Stimulated activated naive CD8-positive, alpha-beta T cell treated with anti-CD3 and anti-CD28 coated beads, Interleukin-15, Interleukin-2, amounts not matched to agents 100 U/mL and 50 U/mL, for 24 hours (primary cell): ENCODE measurements at regions not wholly inside any gene's neighbourhood (a gene's known extent, or its start where the extent isn't known, plus 50 kb on each side); places are given as distances from the start of the nearest gene placed in this dataset.

Experiments
- ATAC-seq: fragments of 150-1000 bp; cut with Tn5 transposase; one replicate; pipeline ENCODE4 v1.10.0; 2021
- DNase-seq: peaks from one replicate; pipeline ENCODE4 v3.0.0; 2021

GRCh38 chr13:103405297-103405696 is 339.1 kb upstream of the SLC10A2 start:
- DNase-seq, result no peak
- ATAC-seq, result no peak

GRCh38 chr13:103403814-103404213 is 337.6 kb upstream of the SLC10A2 start:
- ATAC-seq (no peak), DNase-seq (no peak)

DNA sequence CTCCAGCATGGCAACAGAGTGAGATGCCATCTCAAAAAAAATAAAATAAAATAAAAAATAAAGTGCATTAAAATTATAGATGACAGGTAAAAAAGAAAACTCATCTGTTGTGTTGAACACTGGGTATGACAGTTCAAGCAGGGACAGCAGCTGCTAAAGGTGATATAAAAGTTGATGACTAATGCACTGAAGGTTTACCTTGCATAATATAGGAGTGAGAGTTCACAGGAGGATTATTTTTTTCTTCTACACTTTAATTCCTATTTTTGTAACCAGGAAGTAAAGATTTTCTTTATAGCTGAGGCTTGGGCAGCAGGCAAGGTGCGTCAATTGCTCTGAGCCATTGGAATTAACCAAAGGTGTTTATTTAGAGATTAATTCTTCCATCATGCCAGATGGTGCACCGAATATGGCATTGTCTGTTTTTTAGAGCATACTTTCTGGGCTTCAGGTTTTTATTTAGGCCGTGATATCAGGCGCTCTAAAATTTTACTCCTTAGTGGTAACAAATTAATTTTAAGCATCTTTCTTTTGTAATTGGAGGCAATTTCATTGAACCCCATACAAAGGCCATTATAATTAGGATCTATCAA is 337.0 kb upstream of the SLC10A2 start:
- ATAC-seq, result no peak
- no peak for DNase-seq

GRCh38 chr13:103395139-103395538 is 328.9 kb upstream of the SLC10A2 start:
- DNase-seq, result no peak
- no peak for ATAC-seq

DNA sequence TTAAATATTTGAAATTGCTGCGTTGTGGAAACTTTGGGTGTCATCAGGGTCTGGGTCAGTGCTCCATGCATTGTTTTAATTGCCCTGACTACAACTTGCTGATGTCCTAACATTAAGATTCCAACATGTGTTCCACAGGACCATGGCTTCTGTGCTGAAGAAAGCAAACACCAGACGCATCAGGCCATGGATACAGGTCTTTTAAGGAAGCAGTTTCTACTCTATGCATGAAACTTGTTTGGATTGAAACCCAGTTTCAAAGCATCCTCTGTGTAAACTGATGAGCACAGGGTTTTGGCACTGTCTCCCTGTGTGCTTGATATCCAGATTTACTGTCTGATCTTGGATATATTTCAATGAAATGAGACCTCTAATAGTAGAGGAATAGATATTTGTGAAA is 328.4 kb upstream of the SLC10A2 start:
- DNase-seq (no peak), ATAC-seq (no peak)

- DNase-seq (no peak), ATAC-seq (no peak)
Measured at GRCh38 chr13:103391936-103392335, 325.7 kb upstream of the SLC10A2 start.

- ATAC-seq (no peak), DNase-seq (no peak)
Measured at GRCh38 chr13:103388839-103389238, 322.6 kb upstream of the SLC10A2 start.

GRCh38 chr13:103386341-103386740 is 320.1 kb upstream of the SLC10A2 start:
- ATAC-seq (no peak), DNase-seq (no peak)

GRCh38 chr13:103373916-103374315 is 307.7 kb upstream of the SLC10A2 start:
- DNase-seq (no peak), ATAC-seq (no peak)

GRCh38 chr13:103371271-103371670 is 305.1 kb upstream of the SLC10A2 start:
- no peak for DNase-seq
- no peak for ATAC-seq

- ATAC-seq, result no peak
- no peak for DNase-seq
Measured at GRCh38 chr13:103370790-103371189, 304.6 kb upstream of the SLC10A2 start.

DNA sequence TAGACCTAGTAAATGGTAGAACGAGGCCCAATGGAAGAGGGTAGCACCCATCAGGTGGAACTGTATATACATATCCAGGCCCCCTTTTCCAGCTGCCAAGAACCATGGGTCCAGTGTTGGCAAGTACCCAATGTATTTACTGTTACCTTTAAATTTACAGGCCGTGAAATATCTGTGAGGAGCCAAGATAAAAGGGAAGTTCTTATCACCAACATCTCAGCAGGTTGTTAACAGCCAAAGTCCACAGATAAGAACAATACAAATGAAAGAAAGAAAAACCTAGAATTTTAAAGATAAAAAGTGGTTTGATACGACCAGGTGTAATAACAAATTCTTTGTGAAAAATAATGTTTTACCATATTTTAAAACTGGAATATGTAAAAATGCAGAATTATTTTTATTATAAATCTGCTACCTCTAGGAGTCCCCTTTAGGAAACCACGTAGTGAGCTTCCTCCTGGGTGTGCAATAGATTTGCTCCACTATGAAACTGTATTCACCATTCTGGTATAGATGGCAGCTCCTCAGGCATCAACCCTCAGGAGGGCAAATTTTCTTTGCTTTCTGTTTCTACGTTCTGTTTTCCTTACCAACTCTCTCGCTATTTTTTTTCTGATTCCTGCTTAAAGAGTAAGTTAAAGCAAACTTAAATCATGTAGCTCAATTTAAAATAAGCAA is 292.2 kb upstream of the SLC10A2 start:
- DNase-seq (no peak), ATAC-seq (no peak)

GRCh38 chr13:103356226-103356864 is 290.1 kb upstream of the SLC10A2 start:
- no peak for ATAC-seq
- no peak for DNase-seq

DNA sequence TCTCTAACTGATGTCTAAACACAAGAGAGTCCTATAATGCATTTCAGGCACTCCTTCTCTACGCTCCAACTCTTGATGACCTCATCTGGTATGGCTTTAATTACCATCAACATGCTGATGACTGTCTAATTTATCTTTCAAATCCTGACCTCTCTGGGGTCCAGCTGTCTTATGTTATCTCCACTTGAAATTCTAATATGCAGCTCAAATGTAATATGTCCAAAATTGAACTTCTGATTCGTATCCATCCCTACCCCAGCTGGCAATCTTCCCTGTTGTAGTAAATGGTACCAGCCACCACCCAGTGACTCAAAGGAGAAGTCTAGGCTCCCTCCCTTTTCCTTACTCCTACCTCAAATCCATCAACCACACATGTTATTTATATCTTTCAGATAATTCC is 288.0 kb upstream of the SLC10A2 start:
- no peak for DNase-seq
- no peak for ATAC-seq

DNA sequence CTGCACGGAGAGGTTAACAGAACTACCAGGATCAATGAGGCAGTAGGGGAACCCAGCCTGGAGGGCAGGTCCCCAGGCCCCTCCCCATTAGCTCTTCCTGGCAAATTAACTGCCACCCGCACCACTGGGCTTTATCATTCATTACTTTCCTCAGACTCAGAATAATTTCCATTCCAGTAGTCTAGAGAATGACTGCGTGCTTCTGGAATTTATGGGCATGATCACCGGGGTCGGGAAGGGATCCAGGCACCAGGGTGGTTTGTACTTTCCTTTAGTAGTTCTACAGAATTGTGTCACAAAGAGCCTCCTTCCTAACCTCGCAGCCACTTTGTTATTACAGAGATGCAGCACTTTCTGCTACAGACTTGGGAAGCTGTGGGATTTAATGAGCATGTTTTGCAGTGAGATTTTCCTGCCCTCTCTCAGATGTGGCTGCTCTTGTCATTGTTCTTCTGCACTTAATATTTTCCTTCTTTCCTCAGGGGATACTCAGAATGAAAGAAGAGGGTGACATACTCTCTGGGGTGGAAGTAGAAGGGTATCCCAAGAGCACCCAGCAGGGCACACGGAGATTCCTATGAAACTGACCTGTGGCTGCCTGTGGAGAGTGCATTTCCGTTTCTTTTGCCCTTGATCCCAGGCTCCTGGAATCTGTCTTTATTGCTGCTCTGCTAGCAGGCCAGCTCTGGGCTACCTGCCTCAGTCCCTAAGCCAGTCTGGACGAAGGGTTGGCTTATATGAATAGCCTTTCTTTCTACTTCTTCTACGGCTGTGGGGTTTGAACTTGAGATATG is 285.0 kb upstream of the SLC10A2 start:
- ATAC-seq, result no peak
- no peak for DNase-seq

DNA sequence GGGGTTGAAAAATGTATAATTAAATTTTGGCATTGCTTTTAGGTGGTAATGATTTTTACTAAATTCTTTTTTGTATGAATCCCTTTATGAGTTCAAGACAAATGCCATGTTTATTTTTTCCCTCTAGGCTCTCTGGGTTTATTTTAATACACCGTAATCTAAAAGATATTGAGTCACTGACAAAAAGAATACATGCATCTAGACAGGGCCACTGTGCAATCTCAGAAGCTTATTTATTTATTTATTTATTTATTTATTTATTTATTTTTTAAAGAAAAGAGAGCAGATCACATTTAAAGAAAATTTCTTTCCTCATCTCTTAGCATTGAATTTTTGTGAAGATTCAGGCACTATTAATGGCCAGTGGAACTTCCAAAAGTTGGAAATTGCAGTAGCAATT is 283.9 kb upstream of the SLC10A2 start:
- ATAC-seq (no peak), DNase-seq (no peak)

- ATAC-seq (no peak), DNase-seq (no peak)
Measured at GRCh38 chr13:103349211-103349980, 283.2 kb upstream of the SLC10A2 start.

- ATAC-seq (no peak), DNase-seq (no peak)
Measured at GRCh38 chr13:103335241-103335640, 269.0 kb upstream of the SLC10A2 start.

DNA sequence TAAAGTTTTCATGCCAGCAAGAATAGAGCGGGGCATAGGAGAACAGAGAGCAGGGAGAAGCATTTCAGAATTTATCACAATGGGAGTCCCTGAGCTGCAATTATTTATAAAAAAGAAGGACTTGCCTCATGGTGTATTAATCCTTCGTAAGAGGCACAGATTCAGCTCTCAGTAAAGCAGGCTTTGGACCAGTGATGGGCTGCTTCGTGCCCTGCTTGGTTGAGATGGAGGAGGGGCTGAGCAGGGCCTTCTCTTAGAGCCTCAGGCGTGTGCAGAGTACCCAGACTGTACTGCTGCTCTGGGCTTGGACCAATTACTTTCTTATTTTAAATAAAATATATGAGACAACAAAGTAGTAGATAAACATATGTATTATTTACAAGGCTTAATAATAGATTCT is 265.7 kb upstream of the SLC10A2 start:
- DNase-seq (no peak), ATAC-seq (no peak)

GRCh38 chr13:103328899-103329298 is 262.7 kb upstream of the SLC10A2 start:
- no peak for ATAC-seq
- DNase-seq, result no peak

DNA sequence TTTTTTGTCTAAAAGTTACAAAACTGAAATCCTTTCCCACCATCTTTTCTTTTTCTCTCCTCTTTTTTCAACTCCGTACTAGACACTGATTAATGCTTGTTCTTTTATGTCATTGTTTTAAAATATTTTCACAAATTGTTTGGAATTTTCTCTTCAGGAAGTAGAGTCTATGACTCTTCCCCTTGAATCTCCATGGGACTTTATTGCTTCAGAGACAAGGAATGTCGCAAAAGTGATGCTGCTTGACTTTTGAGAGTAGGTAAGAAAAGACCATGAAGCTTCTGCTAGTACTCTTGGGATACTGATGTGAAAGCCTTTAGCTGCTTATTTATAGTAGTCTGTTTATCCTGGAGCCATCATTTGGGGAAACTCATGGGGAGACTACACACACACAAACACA is 260.1 kb upstream of the SLC10A2 start:
- ATAC-seq (no peak), DNase-seq (no peak)

GRCh38 chr13:103325672-103326071 is 259.5 kb upstream of the SLC10A2 start:
- ATAC-seq (no peak), DNase-seq (no peak)
